Transverse colon (tissue), 4 donors: ENCODE measurements at regions not wholly inside any gene's neighbourhood (a gene's known extent, or its start where the extent isn't known, plus 50 kb on each side); places are given as distances from the start of the nearest gene placed in this dataset.

Experiments
- DNase-seq: peaks from one replicate; pipeline ENCODE4 v3.0.0-alpha.2; 2019
- H3K27ac ChIP-seq, 4 donors: fragments of 200-600 bp; sonication (generic); 2 replicates each; pipeline ENCODE4 v1.5.1; 2016 to 2018; ENCODE audit warnings: inconsistent platforms in 4 of 4
- H3K27me3 ChIP-seq: fragments of 200-600 bp; sonication (generic); 2 replicates; pipeline ENCODE4 v1.5.1; 2017; ENCODE audit warnings: inconsistent platforms
- H3K36me3 ChIP-seq, 4 donors: fragments of 200-600 bp; sonication (generic); 2 replicates each; pipeline ENCODE4 v1.5.1; 2017 to 2019; ENCODE audit warnings: inconsistent platforms in 4 of 4
- H3K4me1 ChIP-seq, 4 donors: fragments of 200-600 bp; sonication (generic); 2 replicates each; pipeline ENCODE4 v1.5.1; 2017 to 2020; ENCODE audit warnings: inconsistent platforms in 4 of 4
- H3K4me3 ChIP-seq, 4 donors: fragments of 200-600 bp; sonication (generic); 1 replicate in 1 of 4; 2 replicates in 3 of 4; pipeline versions ENCODE4 v1.5.1 to v1.6.1; 2017 to 2019; ENCODE audit warnings: inconsistent platforms in 4 of 4
- H3K9me3 ChIP-seq, 2 donors: fragments of 200-600 bp; sonication (generic); 2 replicates each; pipeline ENCODE4 v1.5.1; 2017 to 2019; ENCODE audit warnings: inconsistent platforms in 2 of 2
- EP300 ChIP-seq: sonication (generic); formaldehyde crosslinking; IDR thresholded peaks from one replicate; pipeline ENCODE4 v1.6.1; 2017; ENCODE audit warnings: antibody characterized with exemption, low read depth
- POLR2A ChIP-seq: fragments of 450-650 bp; IDR thresholded peaks from one replicate; pipeline ENCODE4 v1.6.1; 2016; ENCODE audit warnings: antibody characterized with exemption, mild to moderate bottlenecking, moderate library complexity
- POLR2AphosphoS5 ChIP-seq, 3 donors: sonication (generic); formaldehyde crosslinking; IDR thresholded peaks; one replicate each; pipeline ENCODE4 v1.6.1; 2016; ENCODE audit warnings: antibody characterized with exemption in 3 of 3
- WGBS, 2 donors: methylation state at CpG; one replicate each; pipeline ENCODE4 v1.1.5; 2018; ENCODE audit warnings: low coverage in 1 of 2; 5-methylcytosine and 5-hydroxymethylcytosine counted together
- in situ Hi-C, 4 donors: fragments of 200-750 bp; cut with MboI; loops; one replicate each; pipeline versions ENCODE4 v1.15.0 to v1.15.1; 2017; ENCODE audit warnings: low sequenced_read_pairs in 3 of 4, low pct_ligation_motif_present in 1 of 4, low pct_unique_long_range_greater_than_20kb in 1 of 4
- intact Hi-C: fragments of 100-400 bp; cut with DNase I; formaldehyde crosslinking; loops from one replicate; pipeline ENCODE4 v1.15.1; 2023; ENCODE audit warnings: low total_unique reads
- TF ChIP-seq, protein P1 (sequence below), 5 experiments: fragments of 200-600 bp in 3 of 5; fragments of 450-650 bp in 2 of 5; sonication (generic) in 3 of 5; IDR thresholded peaks; 1 replicate in 2 of 5; 2 replicates in 3 of 5; pipeline ENCODE4 v1.5.1; 2016 to 2017; ENCODE audit warnings: antibody characterized with exemption in 5 of 5, inconsistent platforms in 3 of 5, mild to moderate bottlenecking in 2 of 5, moderate library complexity in 1 of 5

GRCh38 chr9:118401546-118401945, 697.3 kb downstream of the TLR4 start:
- Histone ChIP-seq H3K27ac (no peak overlapping the region), H3K4me1 (no peaks in the 10 kb centered on the region), H3K27me3 (no peaks in the 10 kb centered on the region), H3K36me3 (no peaks in the 10 kb centered on the region), H3K4me3 (no peak overlapping the region), H3K9me3 (no peaks in the 10 kb centered on the region)
- intact Hi-C loops (no loop called here), in situ Hi-C loops (no loop called here)
- WGBS, 2 donors = 11 to 27% methylated on average over 1 of the region's 1 CpG
- TF ChIP-seq POLR2A = no peak
- TF ChIP-seq EP300 = no peak
- no peak for TF ChIP-seq POLR2AphosphoS5 (IDR thresholded peaks at IDR 0.05)
- TF ChIP-seq, protein P1, sequence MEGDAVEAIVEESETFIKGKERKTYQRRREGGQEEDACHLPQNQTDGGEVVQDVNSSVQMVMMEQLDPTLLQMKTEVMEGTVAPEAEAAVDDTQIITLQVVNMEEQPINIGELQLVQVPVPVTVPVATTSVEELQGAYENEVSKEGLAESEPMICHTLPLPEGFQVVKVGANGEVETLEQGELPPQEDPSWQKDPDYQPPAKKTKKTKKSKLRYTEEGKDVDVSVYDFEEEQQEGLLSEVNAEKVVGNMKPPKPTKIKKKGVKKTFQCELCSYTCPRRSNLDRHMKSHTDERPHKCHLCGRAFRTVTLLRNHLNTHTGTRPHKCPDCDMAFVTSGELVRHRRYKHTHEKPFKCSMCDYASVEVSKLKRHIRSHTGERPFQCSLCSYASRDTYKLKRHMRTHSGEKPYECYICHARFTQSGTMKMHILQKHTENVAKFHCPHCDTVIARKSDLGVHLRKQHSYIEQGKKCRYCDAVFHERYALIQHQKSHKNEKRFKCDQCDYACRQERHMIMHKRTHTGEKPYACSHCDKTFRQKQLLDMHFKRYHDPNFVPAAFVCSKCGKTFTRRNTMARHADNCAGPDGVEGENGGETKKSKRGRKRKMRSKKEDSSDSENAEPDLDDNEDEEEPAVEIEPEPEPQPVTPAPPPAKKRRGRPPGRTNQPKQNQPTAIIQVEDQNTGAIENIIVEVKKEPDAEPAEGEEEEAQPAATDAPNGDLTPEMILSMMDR (IDR thresholded peaks at IDR 0.05) = no peak
- no peak for DNase-seq

GRCh38 chr9:118414676-118415075, 710.5 kb downstream of the TLR4 start:
- Histone ChIP-seq H3K27ac (no peak overlapping the region), H3K27me3 (no peaks in the 10 kb centered on the region), H3K4me3 (no peak overlapping the region), H3K4me1 (peaks cover 0 to 7% (median 3%) of the 10 kb centered on the region in 4 donors), H3K9me3 (no peaks in the 10 kb centered on the region), H3K36me3 (no peaks in the 10 kb centered on the region)
- 49 to 60% methylated on average over 2 of the region's 2 CpGs for WGBS, 2 donors
- intact Hi-C loops = no loop called here
- no peak for DNase-seq
- TF ChIP-seq EP300 = no peak
- TF ChIP-seq, protein P1 (IDR thresholded peaks at IDR 0.05) = no peak
- TF ChIP-seq POLR2AphosphoS5 (IDR thresholded peaks at IDR 0.05) = no peak
- no peak for TF ChIP-seq POLR2A
- in situ Hi-C loops = no loop called here

DNA sequence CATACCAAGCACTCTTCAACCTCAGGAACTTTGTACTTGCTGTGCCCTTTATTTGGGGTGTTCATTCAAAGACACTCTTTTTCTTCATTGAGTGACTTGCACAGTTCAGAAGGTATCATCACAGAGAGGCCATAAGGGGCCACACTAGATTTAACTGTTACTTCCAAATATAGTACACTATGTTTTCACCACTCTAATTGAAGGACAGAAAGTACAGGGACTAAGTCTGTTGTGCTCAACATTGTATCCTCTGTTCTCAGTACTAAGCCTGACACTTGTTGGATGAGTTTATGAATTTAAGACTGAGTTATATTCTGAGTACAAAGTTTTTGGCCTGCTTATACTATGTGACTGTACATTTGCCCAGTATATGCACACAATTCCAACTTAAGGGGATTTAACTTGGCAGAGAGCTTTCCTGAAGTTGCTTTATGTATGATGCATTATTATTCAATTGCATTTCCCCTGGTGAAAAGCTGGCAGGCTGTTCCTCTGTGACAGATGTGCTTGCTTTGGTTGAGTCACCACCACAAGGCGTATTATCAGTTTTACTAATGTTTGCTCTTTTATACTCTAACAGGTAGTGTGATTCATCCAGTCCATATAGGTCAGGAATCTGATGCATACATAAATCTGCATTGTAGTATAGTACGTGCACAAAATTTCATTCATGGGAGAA, 714.8 kb downstream of the TLR4 start:
- TF ChIP-seq, protein P1 (IDR thresholded peaks at IDR 0.05) = no peak
- no peak for TF ChIP-seq POLR2A
- TF ChIP-seq POLR2AphosphoS5 (IDR thresholded peaks at IDR 0.05) = no peak
- TF ChIP-seq EP300 = no peak
- peaks cover 0 to 7% (median 1%) of the 10 kb centered on the region in 4 donors for H3K4me1 ChIP-seq
- no peak overlapping the region for H3K4me3 ChIP-seq
- DNase-seq = peak; percentile 26
- intact Hi-C loops (no loop called here), in situ Hi-C loops (no loop called here)
- 31 to 45% methylated on average over 2 of the region's 2 CpGs for WGBS, 2 donors
- H3K27ac ChIP-seq = no peak overlapping the region
- H3K27me3 ChIP-seq = no peaks in the 10 kb centered on the region
- H3K36me3 ChIP-seq = no peaks in the 10 kb centered on the region
- H3K9me3 ChIP-seq = no peaks in the 10 kb centered on the region

GRCh38 chr9:118419676-118420075, 715.5 kb downstream of the TLR4 start:
- DNase-seq = no peak
- intact Hi-C loops (no loop called here), in situ Hi-C loops (no loop called here)
- 80 to 100% methylated on average over 1 of the region's 1 CpG for WGBS, 2 donors
- Histone ChIP-seq H3K4me3 (no peak overlapping the region), H3K27me3 (no peaks in the 10 kb centered on the region), H3K36me3 (no peaks in the 10 kb centered on the region), H3K27ac (no peak overlapping the region), H3K9me3 (no peaks in the 10 kb centered on the region), H3K4me1 (peaks cover 0 to 7% (median 1%) of the 10 kb centered on the region in 4 donors)
- TF ChIP-seq POLR2A = no peak
- TF ChIP-seq, protein P1 (IDR thresholded peaks at IDR 0.05) = no peak
- TF ChIP-seq EP300 = no peak
- TF ChIP-seq POLR2AphosphoS5 (IDR thresholded peaks at IDR 0.05) = no peak
